Transverse colon (tissue), 4 donors: ENCODE measurements at regions not wholly inside any gene's neighbourhood (a gene's known extent, or its start where the extent isn't known, plus 50 kb on each side); places are given as distances from the start of the nearest gene placed in this dataset.

ENCODE experiments used
- DNase-seq: peaks from one replicate; pipeline ENCODE4 v3.0.0-alpha.2; 2019
- H3K27ac ChIP-seq, 4 donors: fragments of 200-600 bp; sonication (generic); 2 replicates each; pipeline ENCODE4 v1.5.1; 2016 to 2018; ENCODE audit warnings: inconsistent platforms in 4 of 4
- H3K27me3 ChIP-seq: fragments of 200-600 bp; sonication (generic); 2 replicates; pipeline ENCODE4 v1.5.1; 2017; ENCODE audit warnings: inconsistent platforms
- H3K36me3 ChIP-seq, 4 donors: fragments of 200-600 bp; sonication (generic); 2 replicates each; pipeline ENCODE4 v1.5.1; 2017 to 2019; ENCODE audit warnings: inconsistent platforms in 4 of 4
- H3K4me1 ChIP-seq, 4 donors: fragments of 200-600 bp; sonication (generic); 2 replicates each; pipeline ENCODE4 v1.5.1; 2017 to 2020; ENCODE audit warnings: inconsistent platforms in 4 of 4
- H3K4me3 ChIP-seq, 4 donors: fragments of 200-600 bp; sonication (generic); 1 replicate in 1 of 4; 2 replicates in 3 of 4; pipeline versions ENCODE4 v1.5.1 to v1.6.1; 2017 to 2019; ENCODE audit warnings: inconsistent platforms in 4 of 4
- H3K9me3 ChIP-seq, 2 donors: fragments of 200-600 bp; sonication (generic); 2 replicates each; pipeline ENCODE4 v1.5.1; 2017 to 2019; ENCODE audit warnings: inconsistent platforms in 2 of 2
- CTCF ChIP-seq, 5 experiments: fragments of 200-600 bp in 3 of 5; fragments of 450-650 bp in 2 of 5; sonication (generic) in 3 of 5; IDR thresholded peaks; 1 replicate in 2 of 5; 2 replicates in 3 of 5; pipeline ENCODE4 v1.5.1; 2016 to 2017; ENCODE audit warnings: antibody characterized with exemption in 5 of 5, inconsistent platforms in 3 of 5, mild to moderate bottlenecking in 2 of 5, moderate library complexity in 1 of 5
- EP300 ChIP-seq: sonication (generic); formaldehyde crosslinking; IDR thresholded peaks from one replicate; pipeline ENCODE4 v1.6.1; 2017; ENCODE audit warnings: antibody characterized with exemption, low read depth
- POLR2A ChIP-seq: fragments of 450-650 bp; IDR thresholded peaks from one replicate; pipeline ENCODE4 v1.6.1; 2016; ENCODE audit warnings: antibody characterized with exemption, mild to moderate bottlenecking, moderate library complexity
- POLR2AphosphoS5 ChIP-seq, 3 donors: sonication (generic); formaldehyde crosslinking; IDR thresholded peaks; one replicate each; pipeline ENCODE4 v1.6.1; 2016; ENCODE audit warnings: antibody characterized with exemption in 3 of 3
- WGBS, 2 donors: methylation state at CpG; one replicate each; pipeline ENCODE4 v1.1.5; 2018; ENCODE audit warnings: low coverage in 1 of 2; 5-methylcytosine and 5-hydroxymethylcytosine counted together
- in situ Hi-C, 4 donors: fragments of 200-750 bp; cut with MboI; loops; one replicate each; pipeline versions ENCODE4 v1.15.0 to v1.15.1; 2017; ENCODE audit warnings: low sequenced_read_pairs in 3 of 4, low pct_ligation_motif_present in 1 of 4, low pct_unique_long_range_greater_than_20kb in 1 of 4
- intact Hi-C: fragments of 100-400 bp; cut with DNase I; formaldehyde crosslinking; loops from one replicate; pipeline ENCODE4 v1.15.1; 2023; ENCODE audit warnings: low total_unique reads

GRCh38 chr6:169921853-169922824, 170.7 kb downstream of the ERMARD start:
- DNase-seq, result no peak
- no peak overlapping the region for H3K27ac ChIP-seq
- WGBS, 2 donors, result 56 to 67% methylated on average over 1 to 24 of the region's 34 CpGs
- intact Hi-C loops (no loop called here), in situ Hi-C loops (no loop called here)
- H3K4me1 ChIP-seq, result no peaks in the 10 kb centered on the region
- no peak overlapping the region for H3K4me3 ChIP-seq
- H3K27me3 ChIP-seq, result no peaks in the 10 kb centered on the region
- no peaks in the 10 kb centered on the region for H3K36me3 ChIP-seq
- H3K9me3 ChIP-seq, result no peaks in the 10 kb centered on the region
- no peak for TF ChIP-seq POLR2AphosphoS5 (IDR thresholded peaks at IDR 0.05)
- no peak for TF ChIP-seq POLR2A
- TF ChIP-seq EP300, result no peak
- no peak for TF ChIP-seq CTCF (IDR thresholded peaks at IDR 0.05)

- in situ Hi-C loops, result no loop called here
- intact Hi-C loops, result no loop called here
These were observed 169.8 kb downstream of the ERMARD start for GRCh38 chr6:169921217-169921616.

GRCh38 chr6:169920359-169921020, 169.1 kb downstream of the ERMARD start:
- H3K27me3 ChIP-seq, result no peaks in the 10 kb centered on the region
- H3K4me3 ChIP-seq, result no peak overlapping the region
- H3K36me3 ChIP-seq, result no peaks in the 10 kb centered on the region
- no peak for DNase-seq
- H3K27ac ChIP-seq, result no peak overlapping the region
- TF ChIP-seq CTCF (IDR thresholded peaks at IDR 0.05), result no peak
- TF ChIP-seq POLR2A, result no peak
- no peak for TF ChIP-seq EP300
- TF ChIP-seq POLR2AphosphoS5 (IDR thresholded peaks at IDR 0.05), result no peak
- no peaks in the 10 kb centered on the region for H3K4me1 ChIP-seq
- intact Hi-C loops (no loop called here), in situ Hi-C loops (no loop called here)
- 68 to 95% methylated on average over 4 to 11 of the region's 11 CpGs for WGBS, 2 donors
- no peaks in the 10 kb centered on the region for H3K9me3 ChIP-seq

More at GRCh38 chr6:169921217-169921616, 169.8 kb downstream of the ERMARD start:
- no peak for TF ChIP-seq POLR2AphosphoS5 (IDR thresholded peaks at IDR 0.05)
- TF ChIP-seq EP300, result no peak
- no peak for TF ChIP-seq CTCF (IDR thresholded peaks at IDR 0.05)
- no peak for TF ChIP-seq POLR2A
- H3K36me3 ChIP-seq, result no peaks in the 10 kb centered on the region
- H3K9me3 ChIP-seq, result no peaks in the 10 kb centered on the region
- H3K27me3 ChIP-seq, result no peaks in the 10 kb centered on the region
- no peak overlapping the region for H3K4me3 ChIP-seq
- 76 to 80% methylated on average over 9 to 20 of the region's 20 CpGs for WGBS, 2 donors
- DNase-seq, result no peak
- H3K27ac ChIP-seq, result no peak overlapping the region
- H3K4me1 ChIP-seq, result no peaks in the 10 kb centered on the region

- no peak overlapping the region for H3K4me3 ChIP-seq
- TF ChIP-seq CTCF (IDR thresholded peaks at IDR 0.05) (no peak), POLR2AphosphoS5 (IDR thresholded peaks at IDR 0.05) (no peak), EP300 (no peak), POLR2A (no peak)
- H3K27me3 ChIP-seq, result no peaks in the 10 kb centered on the region
- in situ Hi-C loops (no loop called here), intact Hi-C loops (no loop called here)
- H3K9me3 ChIP-seq, result no peaks in the 10 kb centered on the region
- H3K36me3 ChIP-seq, result no peaks in the 10 kb centered on the region
- no peak for DNase-seq
- H3K27ac ChIP-seq, result no peak overlapping the region
- WGBS, 2 donors, result 87 to 92% methylated on average over 13 to 26 of the region's 26 CpGs
- no peaks in the 10 kb centered on the region for H3K4me1 ChIP-seq
These were observed 167.6 kb downstream of the ERMARD start for GRCh38 chr6:169918954-169919549.
